ENCODE measurements at regions not wholly inside any gene's neighbourhood (a gene's known extent, or its start where the extent isn't known, plus 50 kb on each side); places are given as distances from the start of the nearest gene placed in this dataset.

- no peak overlapping the region for H3K4me3 ChIP-seq (ENCODE audit: low read depth, low read length)
- DNase-seq (ENCODE audit: low read depth) = no peak
- no peak for TF ChIP-seq CTCF (IDR thresholded peaks at IDR 0.05; ENCODE audit: low read depth, low read length, missing control alignments)
- in situ Hi-C loops (cut with HindIII; ENCODE audit: low sequenced_read_pairs) = no loop called here
These were observed 158.3 kb downstream of the ENGASE start for GRCh38 chr17:79232957-79233356.

- TF ChIP-seq CTCF (IDR thresholded peaks at IDR 0.05; ENCODE audit: low read depth, low read length, missing control alignments) = no peak
- DNase-seq (ENCODE audit: low read depth) = no peak
- in situ Hi-C loops (cut with HindIII; ENCODE audit: low sequenced_read_pairs) = no loop called here
- H3K4me3 ChIP-seq (ENCODE audit: low read depth, low read length) = no peak overlapping the region
These were observed 157.2 kb downstream of the ENGASE start for GRCh38 chr17:79231766-79232287.

- no peak for DNase-seq (ENCODE audit: low read depth)
- no peak overlapping the region for H3K4me3 ChIP-seq (ENCODE audit: low read depth, low read length)
- in situ Hi-C loops (cut with HindIII; ENCODE audit: low sequenced_read_pairs) = no loop called here
- TF ChIP-seq CTCF (IDR thresholded peaks at IDR 0.05; ENCODE audit: low read depth, low read length, missing control alignments) = no peak
These were observed 156.0 kb downstream of the ENGASE start for GRCh38 chr17:79230576-79230975.

- in situ Hi-C loops (cut with HindIII; ENCODE audit: low sequenced_read_pairs) = no loop called here
- H3K4me3 ChIP-seq (ENCODE audit: low read depth, low read length) = no peak overlapping the region
- no peak for DNase-seq (ENCODE audit: low read depth)
- TF ChIP-seq CTCF (IDR thresholded peaks at IDR 0.05; ENCODE audit: low read depth, low read length, missing control alignments) = no peak
These were observed 151.4 kb downstream of the ENGASE start for GRCh38 chr17:79226037-79226436.

- no peak overlapping the region for H3K4me3 ChIP-seq (ENCODE audit: low read depth, low read length)
- DNase-seq (ENCODE audit: low read depth) = no peak
- in situ Hi-C loops (cut with HindIII; ENCODE audit: low sequenced_read_pairs) = no loop called here
- no peak for TF ChIP-seq CTCF (IDR thresholded peaks at IDR 0.05; ENCODE audit: low read depth, low read length, missing control alignments)
These were observed 150.3 kb downstream of the ENGASE start for GRCh38 chr17:79224903-79225302.

- no peak overlapping the region for H3K4me3 ChIP-seq (ENCODE audit: low read depth, low read length)
- DNase-seq (ENCODE audit: low read depth) = no peak
- in situ Hi-C loops (cut with HindIII; ENCODE audit: low sequenced_read_pairs) = no loop called here
- TF ChIP-seq CTCF (IDR thresholded peaks at IDR 0.05; ENCODE audit: low read depth, low read length, missing control alignments) = no peak
These were observed 149.9 kb downstream of the ENGASE start for GRCh38 chr17:79224476-79224875.

- DNase-seq (ENCODE audit: low read depth) = no peak
- H3K4me3 ChIP-seq (ENCODE audit: low read depth, low read length) = no peak overlapping the region
- in situ Hi-C loops (cut with HindIII; ENCODE audit: low sequenced_read_pairs) = no loop called here
- no peak for TF ChIP-seq CTCF (IDR thresholded peaks at IDR 0.05; ENCODE audit: low read depth, low read length, missing control alignments)
These were observed 149.3 kb downstream of the ENGASE start for GRCh38 chr17:79223953-79224352.
